SK-N-SH (cell line): ENCODE measurements at regions not wholly inside any gene's neighbourhood (a gene's known extent, or its start where the extent isn't known, plus 50 kb on each side); places are given as distances from the start of the nearest gene placed in this dataset.

Experiments
- CTCF ChIA-PET: fragments of 300-600, 350-600 bp; formaldehyde crosslinking; extraction: SDS; loops from one replicate; lab custom pipeline; 2021; lab: Yijun Ruan, JAX
- POLR2A ChIA-PET: fragments of 350-600 bp; sonication (Branson Sonifier 250); formaldehyde crosslinking; extraction: SDS; loops from one replicate; lab custom pipeline; 2020; ENCODE audit warnings: antibody characterized with exemption, inconsistent platforms; lab: Yijun Ruan, JAX
- DNase-seq: peaks from one replicate; pipeline ENCODE4 v3.0.0; 2012
- H2AFZ ChIP-seq: fragments of 200-600 bp; sonication (generic); 2 replicates; pipeline ENCODE4 v1.8.1; 2016; ENCODE audit warnings: antibody characterized with exemption, mild to moderate bottlenecking, low read depth
- H3F3A ChIP-seq: fragments of 200-600 bp; sonication (generic); replicated peaks from 2 replicates; pipeline ENCODE3; 2016; ENCODE audit warnings: antibody characterized with exemption, mild to moderate bottlenecking; ENCODE audit not compliant: insufficient read depth
- H3K27ac ChIP-seq, 2 experiments: fragments of 200-500 bp in 1 of 2; fragments of 200-600 bp in 1 of 2; sonication (Bioruptor generic) in 1 of 2; sonication (generic), shearing (Covaris generic) in 1 of 2; 2 replicates each; pipeline versions ENCODE4 v1.5.1 to v1.6.1; 2014 to 2016; ENCODE audit warnings: low read depth in 2 of 2, inconsistent platforms in 1 of 2, low read length in 1 of 2, mild to moderate bottlenecking in 1 of 2, mixed read lengths in 1 of 2
- H3K27me3 ChIP-seq: fragments of 200-600 bp; sonication (generic), shearing (Covaris generic); 2 replicates; pipeline ENCODE4 v1.6.1; 2016; ENCODE audit warnings: mixed run types; ENCODE audit not compliant: insufficient read depth
- H3K36me3 ChIP-seq, 2 experiments: fragments of 200-500 bp in 1 of 2; fragments of 200-600 bp in 1 of 2; sonication (Bioruptor generic) in 1 of 2; sonication (generic) in 1 of 2; replicated peaks in 1 of 2; 2 replicates each; pipeline versions ENCODE3 to v1.5.1; 2014 to 2016; ENCODE audit warnings: low read length in 1 of 2, mild to moderate bottlenecking in 1 of 2; ENCODE audit not compliant: insufficient read depth in 2 of 2, control insufficient read depth in 1 of 2
- H3K4me1 ChIP-seq, 2 experiments: fragments of 200-500 bp in 1 of 2; fragments of 200-600 bp in 1 of 2; sonication (Bioruptor generic) in 1 of 2; sonication (generic), shearing (Covaris generic) in 1 of 2; 2 replicates each; pipeline versions ENCODE4 v1.5.1 to v1.6.1; 2014 to 2016; ENCODE audit warnings: low read depth in 1 of 2, low read length in 1 of 2, mixed run types in 1 of 2; ENCODE audit not compliant: insufficient read depth in 2 of 2, control insufficient read depth in 1 of 2
- H3K4me2 ChIP-seq: fragments of 200-600 bp; sonication (generic), shearing (Covaris generic); 2 replicates; pipeline ENCODE4 v1.6.1; 2017; ENCODE audit warnings: mixed run types
- H3K4me3 ChIP-seq, 2 experiments: fragments of 200-500 bp in 1 of 2; fragments of 200-600 bp in 1 of 2; sonication (Bioruptor generic) in 1 of 2; sonication (generic), shearing (Covaris generic) in 1 of 2; 2 replicates each; pipeline versions ENCODE4 v1.5.1 to v1.8.1; 2014 to 2016; ENCODE audit warnings: low read depth in 2 of 2, inconsistent platforms in 1 of 2, low read length in 1 of 2, mild to moderate bottlenecking in 1 of 2, mixed read lengths in 1 of 2, moderate library complexity in 1 of 2
- H3K79me2 ChIP-seq: fragments of 200-600 bp; sonication (generic); 2 replicates; pipeline ENCODE4 v1.8.1; 2017; ENCODE audit warnings: mild to moderate bottlenecking; ENCODE audit not compliant: insufficient read depth
- H3K9ac ChIP-seq: fragments of 200-600 bp; sonication (generic); 2 replicates; pipeline ENCODE4 v1.6.1; 2017; ENCODE audit warnings: mixed run types
- H3K9me2 ChIP-seq: fragments of 200-600 bp; sonication (generic); 2 replicates; pipeline ENCODE4 v1.6.1; 2017; ENCODE audit warnings: mixed run types
- H3K9me3 ChIP-seq: fragments of 200-600 bp; sonication (generic); 2 replicates; pipeline ENCODE4 v1.6.1; 2017; ENCODE audit warnings: mixed run types, mild to moderate bottlenecking, moderate library complexity
- H4K20me1 ChIP-seq: fragments of 200-600 bp; sonication (generic); 2 replicates; pipeline ENCODE4 v1.6.1; 2017; ENCODE audit warnings: mild to moderate bottlenecking, mixed run types; ENCODE audit not compliant: insufficient read depth
- CTCF ChIP-seq: fragments of 200-600 bp; sonication (generic); IDR thresholded peaks from 2 replicates; pipeline ENCODE4 v1.6.1; 2017; ENCODE audit warnings: antibody characterized with exemption, mild to moderate bottlenecking, moderate library complexity
- FOXM1 ChIP-seq: IDR thresholded peaks from 2 replicates; pipeline ENCODE4 v1.4.0; 2012; ENCODE audit warnings: low read depth, mild to moderate bottlenecking
- GABPA ChIP-seq: IDR thresholded peaks from 2 replicates; pipeline ENCODE4 v1.4.0; 2012; ENCODE audit warnings: low read depth, mild to moderate bottlenecking
- MEF2A ChIP-seq: IDR thresholded peaks from 2 replicates; pipeline ENCODE4 v1.4.0; 2012; ENCODE audit warnings: low read depth, borderline replicate concordance
- MXI1 ChIP-seq: IDR thresholded peaks from 2 replicates; pipeline ENCODE4 v1.6.1; 2012; ENCODE audit warnings: mild to moderate bottlenecking, low read depth, low read length, improper control_type of control experiment
- NFIC ChIP-seq: IDR thresholded peaks from 2 replicates; pipeline ENCODE4 v1.4.0; 2012; ENCODE audit warnings: borderline replicate concordance
- NRF1 ChIP-seq: IDR thresholded peaks from 2 replicates; pipeline ENCODE4 v1.6.1; 2012; ENCODE audit warnings: low read depth, mild to moderate bottlenecking, low read length
- PBX3 ChIP-seq: IDR thresholded peaks from 2 replicates; pipeline ENCODE4; 2012
- RAD21 ChIP-seq: IDR thresholded peaks from 2 replicates; pipeline ENCODE4 v1.6.1; 2012; ENCODE audit warnings: mild to moderate bottlenecking, low read length
- REST ChIP-seq: IDR thresholded peaks from 2 replicates; pipeline ENCODE4 v1.6.1; 2012; ENCODE audit warnings: mild to moderate bottlenecking, low read depth, low read length, moderate library complexity
- TAF1 ChIP-seq: IDR thresholded peaks from 2 replicates; pipeline ENCODE4 v1.6.1; 2012; ENCODE audit warnings: low read depth, mild to moderate bottlenecking, low read length, moderate library complexity, borderline replicate concordance
- TCF12 ChIP-seq: IDR thresholded peaks from 2 replicates; pipeline ENCODE4 v1.4.0; 2012
- TEAD4 ChIP-seq: IDR thresholded peaks from 2 replicates; pipeline ENCODE4 v1.4.0; 2012; ENCODE audit warnings: mild to moderate bottlenecking, borderline replicate concordance; ENCODE audit not compliant: insufficient read depth
- whole genome bisulfite sequencing: methylation state at CpG from one replicate; pipeline ENCODE4 v1.1.6; 2017; ENCODE audit warnings: low lambda C conversion rate; 5-methylcytosine and 5-hydroxymethylcytosine counted together
- TF ChIP-seq, protein P1 (sequence below): fragments of 150-350 bp; IDR thresholded peaks from 2 replicates; pipeline ENCODE4 v1.6.1; 2017; ENCODE audit warnings: antibody characterized with exemption, low read length, low read depth, borderline replicate concordance
- TF ChIP-seq, protein P2 (sequence below): fragments of 150-350 bp; IDR thresholded peaks from 2 replicates; pipeline ENCODE4 v1.6.1; 2016; ENCODE audit warnings: mild to moderate bottlenecking, low read depth, low read length

DNA sequence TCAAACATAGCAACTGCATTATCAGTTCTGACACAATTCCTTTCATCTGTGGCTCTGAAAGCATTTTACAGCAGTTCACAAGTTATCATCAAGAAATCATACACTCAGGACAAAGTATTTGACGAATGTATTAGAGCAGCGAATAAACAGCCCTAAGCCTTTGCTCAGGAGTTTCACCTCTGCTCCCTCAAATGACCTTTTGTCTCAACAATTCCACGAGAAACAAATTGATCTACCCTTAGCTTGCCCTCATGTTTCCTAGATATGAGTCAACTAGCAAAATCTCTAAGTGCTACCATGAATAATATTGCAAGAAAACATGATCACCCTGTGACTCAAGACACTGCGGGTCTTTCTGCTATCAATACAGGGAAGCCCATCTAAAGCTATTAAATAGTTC, 396.1 kb downstream of the EFNB2 start:
- H3K9me3 ChIP-seq = no peaks in the 10 kb centered on the region
- no peak overlapping the region for H2AFZ ChIP-seq
- H3K9me2 ChIP-seq = no peaks in the 10 kb centered on the region
- H3K4me3 ChIP-seq = no peak overlapping the region
- H3F3A ChIP-seq = no peaks in the 10 kb centered on the region
- CTCF ChIA-PET = no interaction called here
- H3K79me2 ChIP-seq = no peaks in the 10 kb centered on the region
- no peak overlapping the region for H3K9ac ChIP-seq
- WGBS = 85% methylated on average over 4 of the region's 4 CpGs
- H3K4me1 ChIP-seq = no peaks in the 10 kb centered on the region
- no peaks in the 10 kb centered on the region for H4K20me1 ChIP-seq
- TF ChIP-seq NFIC = no peak
- no peak for TF ChIP-seq FOXM1
- TF ChIP-seq NRF1 = no peak
- TF ChIP-seq, protein P1, sequence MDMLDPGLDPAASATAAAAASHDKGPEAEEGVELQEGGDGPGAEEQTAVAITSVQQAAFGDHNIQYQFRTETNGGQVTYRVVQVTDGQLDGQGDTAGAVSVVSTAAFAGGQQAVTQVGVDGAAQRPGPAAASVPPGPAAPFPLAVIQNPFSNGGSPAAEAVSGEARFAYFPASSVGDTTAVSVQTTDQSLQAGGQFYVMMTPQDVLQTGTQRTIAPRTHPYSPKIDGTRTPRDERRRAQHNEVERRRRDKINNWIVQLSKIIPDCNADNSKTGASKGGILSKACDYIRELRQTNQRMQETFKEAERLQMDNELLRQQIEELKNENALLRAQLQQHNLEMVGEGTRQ = no peak
- TF ChIP-seq CTCF = no peak
- no peak for TF ChIP-seq GABPA
- TF ChIP-seq TCF12 = no peak
- no peak for TF ChIP-seq TAF1
- no peak for TF ChIP-seq TEAD4
- no peak for TF ChIP-seq RAD21
- no peak for TF ChIP-seq REST
- TF ChIP-seq MEF2A = no peak
- TF ChIP-seq, protein P2, sequence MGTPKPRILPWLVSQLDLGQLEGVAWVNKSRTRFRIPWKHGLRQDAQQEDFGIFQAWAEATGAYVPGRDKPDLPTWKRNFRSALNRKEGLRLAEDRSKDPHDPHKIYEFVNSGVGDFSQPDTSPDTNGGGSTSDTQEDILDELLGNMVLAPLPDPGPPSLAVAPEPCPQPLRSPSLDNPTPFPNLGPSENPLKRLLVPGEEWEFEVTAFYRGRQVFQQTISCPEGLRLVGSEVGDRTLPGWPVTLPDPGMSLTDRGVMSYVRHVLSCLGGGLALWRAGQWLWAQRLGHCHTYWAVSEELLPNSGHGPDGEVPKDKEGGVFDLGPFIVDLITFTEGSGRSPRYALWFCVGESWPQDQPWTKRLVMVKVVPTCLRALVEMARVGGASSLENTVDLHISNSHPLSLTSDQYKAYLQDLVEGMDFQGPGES = no peak
- TF ChIP-seq MXI1 = no peak
- no peak for TF ChIP-seq PBX3
- TF ChIP-seq, all 33 proteins: peak for 0
- Histone ChIP-seq H3K27me3 (no peaks in the 10 kb centered on the region), H3K4me2 (no peak overlapping the region), H3K27ac (no peak overlapping the region), H3K36me3 (no peaks in the 10 kb centered on the region)
- no peak for DNase-seq
- POLR2A ChIA-PET = no interaction called here
